ENCODE measurements at regions not wholly inside any gene's neighbourhood (a gene's known extent, or its start where the extent isn't known, plus 50 kb on each side); places are given as distances from the start of the nearest gene placed in this dataset.
"Not testable (repeated sequence)": the region's sequence is repeated elsewhere in the genome, so short reads cannot be mapped to it uniquely, and the experiment has no call there.

- DNase-seq, result no peak
Measured at GRCh38 chr12:124379379-124379937, 84.6 kb downstream of the RFLNA start.

GRCh38 chr12:124378926-124379325 lies 84.0 kb downstream of the RFLNA start:
- DNase-seq, result no peak

- DNase-seq, result no peak
Measured at GRCh38 chr12:124377981-124378509, 83.2 kb downstream of the RFLNA start.

GRCh38 chr12:124376435-124376834 lies 81.5 kb downstream of the RFLNA start:
- DNase-seq, result no peak

- DNase-seq, result no peak
Measured at GRCh38 chr12:124375789-124376175, 80.9 kb downstream of the RFLNA start.

- no peak for DNase-seq
Measured at GRCh38 chr12:124375141-124375788, 80.4 kb downstream of the RFLNA start.

GRCh38 chr12:124374567-124374966 lies 79.7 kb downstream of the RFLNA start:
- DNase-seq, result no peak

- DNase-seq, result no peak
Measured at GRCh38 chr12:124374147-124374546, 79.3 kb downstream of the RFLNA start.

GRCh38 chr12:124373701-124374100 lies 78.8 kb downstream of the RFLNA start:
- not testable (repeated sequence) for DNase-seq

GRCh38 chr12:124372831-124373230 lies 77.9 kb downstream of the RFLNA start:
- no peak for DNase-seq

GRCh38 chr12:124371970-124372555 lies 77.2 kb downstream of the RFLNA start:
- no peak for DNase-seq

GRCh38 chr12:124371366-124371765 lies 76.5 kb downstream of the RFLNA start:
- no peak for DNase-seq

- DNase-seq, result no peak
Measured at GRCh38 chr12:124370851-124371250, 76.0 kb downstream of the RFLNA start.

GRCh38 chr12:124370384-124370783 lies 75.5 kb downstream of the RFLNA start:
- no peak for DNase-seq

GRCh38 chr12:124369827-124370378 lies 75.0 kb downstream of the RFLNA start:
- no peak for DNase-seq

- no peak for DNase-seq
Measured at GRCh38 chr12:124369055-124369826, 74.3 kb downstream of the RFLNA start.

- no peak for DNase-seq
Measured at GRCh38 chr12:124368421-124369032, 73.6 kb downstream of the RFLNA start.

GRCh38 chr12:124365726-124366430 lies 71.0 kb downstream of the RFLNA start:
- DNase-seq, result no peak

All from CD4-positive, alpha-beta T cell treated with Interleukin-10 for 1 hour (primary cell).